Adrenal gland (tissue), 9 donors: ENCODE measurements at regions not wholly inside any gene's neighbourhood (a gene's known extent, or its start where the extent isn't known, plus 50 kb on each side); places are given as distances from the start of the nearest gene placed in this dataset.

Experiments
- DNase-seq, 7 donors: peaks; one replicate each; pipeline ENCODE4 v3.0.0-alpha.2; 2019 to 2020
- H3K27ac ChIP-seq, 5 donors: fragments of 200-600 bp; sonication (generic) in 4 of 5; 1 replicate in 3 of 5; 2 replicates in 2 of 5; pipeline versions ENCODE4 v1.5.1 to v1.8.0; 2016 to 2020; ENCODE audit warnings: mild to moderate bottlenecking in 1 of 5
- H3K27me3 ChIP-seq: fragments of 200-600 bp; 2 replicates; pipeline ENCODE4 v1.8.0; 2021
- H3K36me3 ChIP-seq, 2 donors: fragments of 200-600 bp; replicated peaks in 1 of 2; 1 replicate in 1 of 2; 2 replicates in 1 of 2; pipeline versions ENCODE4 v1.5.1 to v1.8.0; 2018 to 2022
- H3K4me1 ChIP-seq, 2 donors: fragments of 200-600 bp; replicated peaks in 1 of 2; 1 replicate in 1 of 2; 2 replicates in 1 of 2; pipeline versions ENCODE4 v1.5.1 to v1.8.0; 2018 to 2021
- H3K4me3 ChIP-seq, 4 donors: fragments of 200-600 bp; sonication (generic) in 3 of 4; one replicate each; pipeline ENCODE4 v1.5.1; 2016 to 2018
- H3K9me3 ChIP-seq, 3 donors: fragments of 200-600 bp; sonication (generic) in 1 of 3; replicated peaks in 1 of 3; 1 replicate in 2 of 3; 2 replicates in 1 of 3; pipeline versions ENCODE4 v1.5.1 to v1.8.0; 2016 to 2021
- POLR2A ChIP-seq, 2 donors: fragments of 450-650 bp; IDR thresholded peaks; one replicate each; pipeline ENCODE4 v1.6.1; 2017; ENCODE audit warnings: antibody characterized with exemption in 2 of 2, mild to moderate bottlenecking in 2 of 2, moderate library complexity in 1 of 2
- WGBS, 4 donors: extraction: QIAGEN DNeasy Blood & Tissue Kit in 2 of 4; methylation state at CpG; one replicate each; pipeline versions ENCODE4 v1.1.5 to v1.1.7; 2013 to 2017; 5-methylcytosine and 5-hydroxymethylcytosine counted together
- intact Hi-C, 2 donors: fragments of 100-400 bp; cut with DNase I; formaldehyde crosslinking; loops; one replicate each; pipeline versions ENCODE4 v1.14.1 to v1.15.0; 2022 to 2023
- TF ChIP-seq, protein P1 (sequence below), 6 experiments: fragments of 450-650 bp in 4 of 6; fragments of 200-600 bp in 2 of 6; sonication (generic) in 1 of 6; IDR thresholded peaks; 1 replicate in 5 of 6; 2 replicates in 1 of 6; pipeline versions ENCODE4 v1.5.1 to v1.8.0; 2016 to 2021; ENCODE audit warnings: antibody characterized with exemption in 6 of 6, mild to moderate bottlenecking in 2 of 6, moderate library complexity in 1 of 6
- donor health status: healthy with polysubstance abuse.
- donor health status: Bipolar disorder and iron deficiency.
- donor health status: DM: yes; HTN: yes; CAD: no.
- donor health status: DM: no; HTN: no; CAD: no.
- donor health status: DM: no; HTN: no; CAD: no.

GRCh38 chrX:39476604-39477021 is 621.1 kb downstream of the BCOR start:
- intact Hi-C loops, result no loop called here
- H3K9me3 ChIP-seq, result no peaks in the 10 kb centered on the region
- no peak overlapping the region for H3K4me3 ChIP-seq
- DNase-seq, result no peak
- H3K36me3 ChIP-seq, result no peaks in the 10 kb centered on the region
- WGBS, 4 donors, result 82 to 92% (median 90%) methylated on average over 5 to 15 of the region's 15 CpGs
- no peak for TF ChIP-seq POLR2A (IDR thresholded peaks at IDR 0.05)
- TF ChIP-seq, protein P1, sequence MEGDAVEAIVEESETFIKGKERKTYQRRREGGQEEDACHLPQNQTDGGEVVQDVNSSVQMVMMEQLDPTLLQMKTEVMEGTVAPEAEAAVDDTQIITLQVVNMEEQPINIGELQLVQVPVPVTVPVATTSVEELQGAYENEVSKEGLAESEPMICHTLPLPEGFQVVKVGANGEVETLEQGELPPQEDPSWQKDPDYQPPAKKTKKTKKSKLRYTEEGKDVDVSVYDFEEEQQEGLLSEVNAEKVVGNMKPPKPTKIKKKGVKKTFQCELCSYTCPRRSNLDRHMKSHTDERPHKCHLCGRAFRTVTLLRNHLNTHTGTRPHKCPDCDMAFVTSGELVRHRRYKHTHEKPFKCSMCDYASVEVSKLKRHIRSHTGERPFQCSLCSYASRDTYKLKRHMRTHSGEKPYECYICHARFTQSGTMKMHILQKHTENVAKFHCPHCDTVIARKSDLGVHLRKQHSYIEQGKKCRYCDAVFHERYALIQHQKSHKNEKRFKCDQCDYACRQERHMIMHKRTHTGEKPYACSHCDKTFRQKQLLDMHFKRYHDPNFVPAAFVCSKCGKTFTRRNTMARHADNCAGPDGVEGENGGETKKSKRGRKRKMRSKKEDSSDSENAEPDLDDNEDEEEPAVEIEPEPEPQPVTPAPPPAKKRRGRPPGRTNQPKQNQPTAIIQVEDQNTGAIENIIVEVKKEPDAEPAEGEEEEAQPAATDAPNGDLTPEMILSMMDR (IDR thresholded peaks at IDR 0.05), result no peak
- no peaks in the 10 kb centered on the region for H3K4me1 ChIP-seq
- H3K27ac ChIP-seq, result no peak overlapping the region
- peaks cover 13% of the 10 kb centered on the region for H3K27me3 ChIP-seq

DNA sequence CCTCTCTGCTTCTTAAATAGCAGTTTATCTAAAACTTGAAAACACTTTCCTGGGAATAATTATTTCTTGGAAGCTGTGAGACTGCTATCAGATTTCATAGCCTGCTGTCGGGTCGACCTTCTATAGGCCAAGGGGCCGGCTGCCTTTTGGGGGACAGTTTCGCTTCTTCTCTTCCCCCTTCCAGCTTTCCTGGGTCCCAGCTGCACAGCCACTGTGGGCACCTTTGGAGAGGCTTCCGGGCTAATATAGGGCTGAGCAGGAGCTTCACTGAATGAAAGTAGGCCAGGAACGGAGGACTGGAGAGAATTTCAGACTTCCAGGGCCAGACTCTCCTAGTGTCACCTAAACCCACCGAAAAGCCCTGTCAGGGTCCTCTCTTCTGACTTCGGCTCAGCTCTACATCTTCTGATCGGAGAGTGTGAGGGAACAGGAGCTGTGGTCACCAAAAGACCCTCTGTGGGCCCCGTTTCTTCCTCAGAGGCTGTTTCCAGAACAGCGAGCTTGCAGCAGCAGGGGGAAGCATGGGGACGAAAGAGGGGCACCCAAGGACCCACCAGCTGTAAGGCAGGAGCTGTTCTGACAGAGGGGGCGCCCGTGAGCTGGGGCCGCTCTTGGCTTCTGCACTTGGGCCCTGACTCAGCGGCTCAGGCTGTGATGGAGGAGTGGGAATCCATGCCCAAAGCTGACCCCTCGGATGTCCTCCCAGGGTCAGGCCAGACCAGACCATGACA is 620.6 kb downstream of the BCOR start:
- Histone ChIP-seq H3K4me3 (no peak overlapping the region), H3K36me3 (no peaks in the 10 kb centered on the region), H3K4me1 (no peaks in the 10 kb centered on the region), H3K9me3 (no peaks in the 10 kb centered on the region), H3K27ac (no peak overlapping the region), H3K27me3 (peaks cover 8% of the 10 kb centered on the region)
- WGBS, 4 donors, result 72 to 92% (median 83%) methylated on average over 4 to 17 of the region's 17 CpGs
- no peak for TF ChIP-seq POLR2A (IDR thresholded peaks at IDR 0.05)
- TF ChIP-seq, protein P1 (IDR thresholded peaks at IDR 0.05), result no peak
- DNase-seq, result no peak
- intact Hi-C loops, result no loop called here

DNA sequence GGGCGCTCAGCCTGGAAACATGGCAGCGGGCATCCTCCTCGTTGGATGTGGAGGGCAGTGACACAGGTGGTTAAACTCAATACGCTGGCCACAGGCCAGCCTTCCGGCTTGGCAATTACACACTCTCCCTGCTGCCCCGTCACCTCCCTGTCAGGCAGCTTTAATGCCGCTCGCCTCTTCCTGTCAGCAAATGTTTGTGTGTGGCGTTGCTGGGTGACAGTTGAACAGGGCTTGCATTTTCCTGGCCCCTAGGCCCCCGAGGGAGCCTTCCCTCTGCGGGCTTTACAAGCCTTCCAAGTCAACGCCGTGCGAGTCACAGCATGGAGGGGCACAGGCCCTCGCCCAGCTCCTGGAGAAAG is 620.0 kb downstream of the BCOR start:
- no peaks in the 10 kb centered on the region for H3K4me1 ChIP-seq
- H3K4me3 ChIP-seq, result no peak overlapping the region
- peaks cover 6% of the 10 kb centered on the region for H3K27me3 ChIP-seq
- TF ChIP-seq, protein P1 (IDR thresholded peaks at IDR 0.05), result no peak
- TF ChIP-seq POLR2A (IDR thresholded peaks at IDR 0.05), result no peak
- intact Hi-C loops, result no loop called here
- H3K27ac ChIP-seq, result no peak overlapping the region
- H3K36me3 ChIP-seq, result no peaks in the 10 kb centered on the region
- no peaks in the 10 kb centered on the region for H3K9me3 ChIP-seq
- WGBS, 4 donors, result 59 to 71% (median 65%) methylated on average over 5 to 15 of the region's 15 CpGs
- DNase-seq, result peak in 5 of 7 donors; percentile 8 to 58 (median 23)

DNA sequence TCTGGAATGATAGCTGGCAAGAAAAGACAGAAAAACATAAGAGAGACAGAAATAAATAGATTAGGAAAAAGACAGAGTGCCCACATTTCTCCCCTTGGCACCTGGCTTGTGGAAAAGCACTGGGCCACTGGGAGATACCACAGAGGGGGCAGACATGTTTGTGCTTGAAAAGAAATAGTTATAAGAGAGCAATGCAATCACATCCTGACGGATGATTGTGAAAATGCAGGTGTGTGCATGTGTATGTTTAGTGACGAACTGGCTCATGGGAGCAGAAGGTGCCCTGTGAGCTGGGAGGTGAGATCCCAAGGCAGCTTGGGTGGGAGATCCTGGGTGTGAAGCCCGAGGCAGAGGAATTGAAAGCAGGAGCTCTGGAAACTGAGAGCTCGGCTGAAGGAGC is 617.9 kb downstream of the BCOR start:
- no peak overlapping the region for H3K27ac ChIP-seq
- intact Hi-C loops, result no loop called here
- no peaks in the 10 kb centered on the region for H3K9me3 ChIP-seq
- TF ChIP-seq POLR2A (IDR thresholded peaks at IDR 0.05), result no peak
- TF ChIP-seq, protein P1 (IDR thresholded peaks at IDR 0.05), result no peak
- H3K4me1 ChIP-seq, result no peaks in the 10 kb centered on the region
- H3K36me3 ChIP-seq, result no peaks in the 10 kb centered on the region
- 72 to 97% (median 84%) methylated on average over 4 of the region's 4 CpGs for WGBS, 4 donors
- peaks cover 6% of the 10 kb centered on the region for H3K27me3 ChIP-seq
- no peak overlapping the region for H3K4me3 ChIP-seq
- DNase-seq, result no peak
